EL (cell line): ENCODE measurements at regions not wholly inside any gene's neighbourhood (a gene's known extent, or its start where the extent isn't known, plus 50 kb on each side); places are given as distances from the start of the nearest gene placed in this dataset.
"Not testable (repeated sequence)": the region's sequence is repeated elsewhere in the genome, so short reads cannot be mapped to it uniquely, and the experiment has no call there.

Source experiments
- DNase-seq: peaks from one replicate; pipeline ENCODE4 v3.0.0-alpha.2; 2016

DNA sequence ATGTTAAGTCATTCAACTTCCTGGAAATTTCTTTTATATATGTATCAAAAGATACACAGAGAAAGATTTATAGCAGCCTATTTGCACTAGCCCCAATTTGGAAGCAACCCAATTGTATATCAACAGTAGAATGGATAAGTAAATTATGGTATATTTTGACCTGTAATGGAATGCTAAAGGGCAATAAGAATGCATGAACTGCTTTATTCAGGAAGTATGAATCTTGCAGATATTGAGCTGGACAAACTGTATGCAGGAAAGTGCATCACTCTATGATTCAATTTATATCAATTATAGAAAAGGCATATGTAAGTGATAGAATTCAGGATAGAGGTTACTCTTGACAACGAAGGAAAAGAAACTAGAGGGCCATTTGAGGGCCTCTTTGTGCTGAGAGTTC lies 913.1 kb upstream of the FBXO33 start:
- DNase-seq, result no peak

DNA sequence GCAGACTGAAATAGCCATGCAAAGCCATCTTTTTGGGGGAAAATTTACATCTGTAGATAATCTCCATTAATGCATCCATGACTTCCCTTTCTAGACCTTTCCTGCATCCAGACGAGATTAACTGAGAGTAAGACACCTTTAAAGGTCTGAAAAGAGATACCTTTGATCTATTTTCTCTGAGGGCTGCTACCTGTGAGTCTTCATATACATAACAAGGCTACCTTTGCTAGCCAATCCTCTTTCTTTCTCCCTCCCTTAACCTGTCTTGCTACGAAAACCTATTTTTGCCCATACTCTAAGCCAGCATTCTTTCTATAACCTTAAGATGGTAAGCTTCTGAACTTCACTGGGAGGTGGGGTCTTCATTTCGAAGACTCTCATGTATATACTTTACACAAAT lies 908.5 kb upstream of the FBXO33 start:
- DNase-seq, result no peak

DNA sequence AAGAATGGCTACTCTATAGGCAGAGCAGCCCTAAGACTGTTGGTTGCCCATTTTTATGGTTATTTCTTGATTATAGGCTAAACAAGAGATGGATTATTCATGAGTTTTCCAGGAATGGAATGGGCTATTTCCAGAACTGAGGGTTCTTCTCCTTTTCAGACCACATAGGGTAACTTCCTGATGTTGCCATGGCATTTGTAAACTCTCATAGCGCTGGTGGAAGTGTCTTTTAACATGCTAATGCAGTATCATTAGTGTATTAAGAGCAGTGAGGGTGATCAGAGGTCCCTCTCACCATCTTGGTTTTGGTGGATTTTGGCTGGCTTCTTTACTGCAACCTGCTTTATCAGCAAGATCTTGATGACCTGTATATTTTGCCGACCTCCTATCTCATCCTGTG lies 904.6 kb upstream of the FBXO33 start:
- DNase-seq, result no peak

DNA sequence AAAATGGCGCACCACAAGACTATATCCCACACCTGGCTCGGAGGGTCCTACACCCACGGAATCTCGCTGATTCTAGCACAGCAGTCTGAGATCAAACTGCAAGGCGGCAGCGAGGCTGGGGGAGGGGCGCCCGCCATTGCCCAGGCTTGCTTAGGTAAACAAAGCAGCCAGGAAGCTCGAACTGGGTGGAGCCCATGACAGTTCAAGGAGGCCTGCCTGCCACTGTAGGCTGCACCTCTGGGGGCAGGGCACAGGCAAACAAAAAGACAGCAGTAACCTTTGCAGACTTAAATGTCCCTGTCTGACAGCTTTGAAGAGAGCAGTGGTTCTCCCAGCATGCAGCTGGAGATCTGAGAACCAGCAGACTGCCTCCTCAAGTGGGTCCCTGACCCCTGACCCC lies 894.3 kb upstream of the FBXO33 start:
- not testable (repeated sequence) for DNase-seq

DNA sequence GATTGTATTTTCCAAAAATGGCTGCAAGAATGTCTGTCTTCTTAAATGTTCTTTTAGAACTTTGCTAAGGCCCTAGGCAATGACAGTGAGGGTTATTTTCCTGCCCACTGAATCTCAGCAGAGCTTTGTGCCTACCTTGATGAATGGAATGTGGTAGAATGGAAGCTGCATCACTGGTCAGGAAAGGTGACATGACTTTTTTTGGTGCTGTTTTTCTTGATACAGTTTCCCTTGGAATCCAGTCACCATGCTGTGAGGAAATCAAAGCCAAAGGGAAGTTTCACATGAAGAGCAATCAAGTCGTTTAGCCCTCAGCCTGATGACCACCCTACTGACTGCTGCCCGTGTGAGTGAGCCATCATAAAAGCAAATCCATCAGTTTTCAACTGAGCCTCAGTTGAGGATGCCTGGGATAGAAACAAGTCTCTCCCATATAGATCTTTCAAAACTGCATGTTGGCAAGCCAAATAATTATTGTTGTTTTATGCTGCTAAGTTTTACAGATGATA lies 886.0 kb upstream of the FBXO33 start:
- no peak for DNase-seq

DNA sequence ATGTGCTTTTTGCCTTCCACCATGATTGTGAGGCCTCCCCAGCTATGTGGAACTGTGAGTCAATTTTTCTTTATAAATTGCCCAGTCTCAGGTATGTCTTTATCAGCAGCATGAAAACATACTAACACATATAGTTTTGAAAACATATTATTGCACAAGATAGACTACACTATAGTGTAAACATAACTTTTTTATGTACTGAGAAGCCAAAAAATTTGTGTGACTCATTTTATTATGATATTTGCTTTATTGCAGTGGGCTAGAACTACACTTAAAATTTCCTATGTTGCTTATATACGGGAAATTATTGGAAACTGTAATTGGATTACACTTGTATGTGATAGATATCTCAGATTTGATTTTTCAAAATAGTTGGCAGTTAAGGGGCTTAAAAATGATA lies 885.5 kb upstream of the FBXO33 start:
- no peak for DNase-seq

DNA sequence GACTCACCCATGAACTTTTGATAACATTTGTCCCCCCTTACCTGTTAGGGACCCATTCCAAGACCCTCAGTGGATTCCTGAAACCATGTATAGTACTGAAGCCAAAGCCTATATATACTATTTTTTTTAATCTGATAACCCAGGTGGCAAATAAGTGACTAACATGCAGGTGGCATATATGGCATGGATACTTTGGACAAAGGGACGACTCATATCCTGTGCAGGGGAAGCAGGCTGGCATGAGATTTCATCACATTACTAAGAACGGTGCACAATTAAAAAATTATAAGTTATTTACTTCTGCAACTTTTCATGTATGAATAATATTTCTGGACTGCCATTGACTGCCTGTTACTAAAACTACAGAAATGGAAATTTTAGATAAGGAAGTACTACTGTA lies 880.1 kb upstream of the FBXO33 start:
- DNase-seq, result no peak

DNA sequence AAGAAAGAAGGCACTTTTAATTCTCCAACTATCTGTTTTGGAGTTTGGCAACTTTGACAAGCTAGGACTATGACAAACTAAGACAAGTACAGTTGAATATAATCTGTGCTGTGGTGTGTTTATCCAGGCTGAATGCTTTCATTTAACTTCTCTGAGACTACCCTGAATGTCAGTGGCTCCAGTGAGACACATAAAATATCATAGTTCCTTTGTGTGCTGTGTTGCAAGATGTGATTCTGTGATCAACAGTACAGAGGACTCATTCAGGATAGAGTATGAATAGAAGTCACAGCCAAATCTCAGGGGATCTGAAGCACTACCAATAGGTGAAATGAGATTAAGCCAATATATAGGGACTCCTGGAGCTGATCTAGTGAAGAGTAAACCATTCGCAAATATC lies 876.9 kb upstream of the FBXO33 start:
- no peak for DNase-seq

DNA sequence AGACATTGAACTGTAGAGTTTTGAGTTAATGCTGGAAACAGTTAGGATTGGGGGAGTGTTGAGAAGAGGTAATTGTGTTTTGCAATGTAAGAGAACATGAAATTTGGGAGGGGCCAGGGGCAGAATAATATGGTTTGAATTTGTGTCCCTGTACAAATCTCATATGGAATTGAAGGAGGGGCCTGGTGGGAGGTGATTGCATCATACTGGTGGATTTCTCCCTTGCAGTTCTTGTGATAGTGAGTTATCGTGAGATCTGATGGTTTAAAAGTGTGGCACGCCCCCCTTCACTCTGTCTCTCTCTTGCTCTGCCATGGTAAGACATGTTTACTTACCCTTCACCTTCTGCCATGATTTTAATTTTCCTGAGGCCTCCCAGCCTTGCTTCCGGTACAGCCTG lies 876.0 kb upstream of the FBXO33 start:
- no peak for DNase-seq

DNA sequence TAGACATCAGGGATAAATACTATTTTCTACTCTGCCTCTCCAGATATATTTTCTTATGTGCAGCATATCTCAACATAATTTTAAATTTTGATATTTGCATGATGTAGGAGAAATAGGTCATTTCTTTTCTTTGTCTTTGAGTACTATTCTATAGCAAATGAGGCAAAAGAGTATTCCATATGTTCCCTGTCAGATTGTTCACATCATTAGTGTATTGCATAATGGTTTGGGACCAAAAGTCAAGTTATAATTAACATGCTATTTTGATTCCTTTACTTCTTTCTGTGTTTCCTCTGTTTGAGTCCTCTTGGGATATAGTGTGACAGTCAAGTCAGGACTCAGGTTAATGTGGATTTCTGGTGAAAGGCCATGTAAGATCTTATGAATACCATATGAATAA lies 864.6 kb upstream of the FBXO33 start:
- no peak for DNase-seq

DNA sequence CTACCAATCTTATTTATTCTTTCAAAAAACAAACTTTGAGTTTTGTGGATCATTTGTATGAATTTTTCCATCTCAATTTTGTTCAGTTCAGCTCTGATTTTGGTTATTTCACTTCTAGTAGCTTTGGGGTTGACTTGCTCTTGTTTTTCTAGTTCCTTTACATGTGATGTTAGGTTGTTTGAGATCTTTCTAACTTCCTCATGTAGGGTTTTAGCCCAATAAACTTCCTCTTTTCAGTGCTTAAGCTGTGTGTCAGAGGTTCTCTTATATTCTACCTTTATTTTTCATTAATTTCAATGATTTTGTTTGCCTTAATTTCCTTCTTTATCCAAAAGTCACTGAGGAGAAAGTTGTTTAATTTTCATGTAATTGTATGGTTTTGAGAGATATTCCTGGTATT lies 860.4 kb upstream of the FBXO33 start:
- no peak for DNase-seq

DNA sequence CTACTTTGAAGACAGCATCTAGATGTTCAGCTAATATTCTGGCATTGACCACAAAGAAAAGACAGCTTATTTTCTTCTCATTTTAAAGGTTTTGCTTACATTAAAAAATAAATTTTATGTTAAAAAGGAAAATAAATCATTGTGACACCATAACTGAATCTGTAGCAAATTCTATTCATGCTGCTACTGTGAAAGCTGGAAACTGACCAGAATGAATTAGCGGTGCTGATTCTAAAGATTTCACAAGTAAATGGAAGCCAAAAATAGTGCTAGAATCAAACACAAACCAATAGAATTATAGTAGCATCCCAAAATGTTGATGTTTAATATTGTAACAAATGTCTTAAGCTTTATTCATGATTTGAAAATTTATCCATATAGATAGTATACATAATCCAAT lies 850.0 kb upstream of the FBXO33 start:
- DNase-seq, result no peak

DNA sequence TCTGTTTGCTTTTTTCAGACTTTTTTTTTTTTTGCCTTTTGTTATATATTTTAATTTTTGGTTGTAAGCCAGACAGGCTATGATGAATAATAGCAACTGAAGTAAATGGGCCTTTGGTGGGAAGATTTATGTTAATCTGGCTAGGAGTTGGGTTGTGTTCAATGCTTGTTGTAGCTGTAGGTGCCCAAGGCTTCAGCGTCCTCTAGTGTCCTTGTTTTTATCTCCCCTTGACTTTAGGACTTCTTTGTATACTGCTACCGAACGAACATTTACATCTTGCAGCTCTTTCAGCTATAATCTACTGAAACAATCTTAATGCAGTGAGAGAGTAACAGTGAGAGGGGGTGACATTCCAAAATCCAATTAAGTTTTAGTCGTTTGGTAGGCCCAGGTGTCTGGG lies 848.4 kb upstream of the FBXO33 start:
- DNase-seq, result no peak

DNA sequence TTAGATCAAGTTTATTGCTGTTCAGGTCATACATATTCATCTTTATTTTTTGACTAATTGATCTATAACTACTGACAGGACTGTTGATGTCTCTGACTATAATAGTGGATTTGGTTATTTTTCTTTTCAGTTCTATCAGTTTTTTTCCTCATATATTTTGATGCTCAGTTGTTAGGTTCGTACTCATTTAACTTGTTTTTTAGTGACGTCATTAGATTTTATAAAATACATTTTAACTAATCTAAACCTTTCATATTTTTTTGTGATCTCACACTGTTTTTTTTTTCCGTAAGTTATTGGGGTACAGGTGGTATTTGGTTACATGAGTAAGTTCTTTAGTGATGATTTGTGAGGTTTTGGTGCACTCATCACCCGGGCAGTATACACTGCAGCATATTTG lies 841.2 kb upstream of the FBXO33 start:
- no peak for DNase-seq

DNA sequence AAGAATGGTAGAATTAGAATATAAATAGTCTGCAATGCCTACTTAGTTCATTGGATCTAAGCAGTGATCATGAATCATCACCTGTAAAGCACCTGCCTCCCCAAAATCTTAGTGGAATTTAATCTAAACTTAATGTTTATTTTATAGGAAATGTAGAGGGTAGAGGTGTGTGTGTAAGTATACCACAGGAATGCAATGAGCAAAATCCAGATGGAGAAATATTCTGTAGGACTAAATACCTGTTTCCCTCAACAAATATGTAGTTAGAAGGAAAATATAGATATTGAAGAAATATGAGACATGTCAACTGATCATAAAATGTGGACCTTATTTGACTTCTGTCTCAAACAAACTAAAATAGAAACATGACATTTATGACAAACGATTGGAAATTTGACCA lies 839.2 kb upstream of the FBXO33 start:
- DNase-seq, result no peak

DNA sequence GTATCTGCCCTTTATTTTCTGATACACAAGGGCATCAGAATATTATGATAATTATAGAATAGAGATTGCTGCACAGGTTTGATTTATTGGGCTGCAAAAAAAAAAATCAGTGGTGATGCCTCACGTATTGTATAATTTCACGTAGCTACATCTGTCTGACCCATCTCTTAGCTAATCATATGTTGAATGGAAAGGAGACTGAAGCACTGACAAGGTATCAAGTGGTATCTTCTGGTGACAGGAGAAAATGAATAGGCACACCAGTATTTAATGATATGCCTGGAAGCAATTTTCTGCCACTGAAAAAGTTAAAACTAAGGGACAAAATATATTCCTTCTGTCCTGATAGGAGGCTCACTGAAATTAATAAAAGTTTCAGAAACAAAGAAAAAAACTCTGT lies 837.2 kb upstream of the FBXO33 start:
- DNase-seq, result no peak

DNA sequence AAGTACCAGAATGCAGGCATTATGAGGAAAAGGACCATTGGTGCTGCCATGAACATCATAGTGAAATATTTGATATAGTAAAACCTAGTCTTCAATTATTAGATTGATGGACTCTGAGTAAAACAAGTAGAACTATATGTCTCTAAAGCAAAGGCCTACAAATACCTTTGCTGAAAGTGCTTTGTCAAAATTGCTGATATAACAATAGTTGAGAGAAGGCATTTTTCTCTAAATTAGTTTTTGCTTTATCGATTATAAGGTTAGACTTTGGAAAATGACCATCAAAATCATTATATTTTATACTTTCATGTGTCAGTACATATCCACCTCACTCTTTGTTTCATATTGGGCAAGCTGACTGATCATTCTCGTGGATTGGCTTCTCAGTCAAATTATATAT lies 836.0 kb upstream of the FBXO33 start:
- DNase-seq, result no peak

DNA sequence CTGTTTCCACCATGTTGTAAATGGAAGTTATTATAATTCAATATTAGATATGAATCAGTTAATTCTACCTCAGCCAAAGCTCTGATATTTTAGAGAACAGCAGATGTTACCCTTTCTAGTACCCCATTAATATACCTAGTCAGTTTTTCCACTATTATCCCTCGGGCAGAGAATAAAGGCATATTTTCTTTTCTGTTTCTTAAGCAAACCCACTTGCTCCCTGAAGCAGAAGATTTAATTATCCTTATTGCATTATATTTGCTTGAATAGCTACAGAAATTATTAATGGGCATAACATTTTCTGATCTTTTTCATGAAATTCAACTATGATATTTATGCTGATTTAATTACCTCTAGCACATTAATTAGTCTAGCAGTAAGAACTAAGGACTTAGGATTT lies 832.9 kb upstream of the FBXO33 start:
- DNase-seq, result no peak

DNA sequence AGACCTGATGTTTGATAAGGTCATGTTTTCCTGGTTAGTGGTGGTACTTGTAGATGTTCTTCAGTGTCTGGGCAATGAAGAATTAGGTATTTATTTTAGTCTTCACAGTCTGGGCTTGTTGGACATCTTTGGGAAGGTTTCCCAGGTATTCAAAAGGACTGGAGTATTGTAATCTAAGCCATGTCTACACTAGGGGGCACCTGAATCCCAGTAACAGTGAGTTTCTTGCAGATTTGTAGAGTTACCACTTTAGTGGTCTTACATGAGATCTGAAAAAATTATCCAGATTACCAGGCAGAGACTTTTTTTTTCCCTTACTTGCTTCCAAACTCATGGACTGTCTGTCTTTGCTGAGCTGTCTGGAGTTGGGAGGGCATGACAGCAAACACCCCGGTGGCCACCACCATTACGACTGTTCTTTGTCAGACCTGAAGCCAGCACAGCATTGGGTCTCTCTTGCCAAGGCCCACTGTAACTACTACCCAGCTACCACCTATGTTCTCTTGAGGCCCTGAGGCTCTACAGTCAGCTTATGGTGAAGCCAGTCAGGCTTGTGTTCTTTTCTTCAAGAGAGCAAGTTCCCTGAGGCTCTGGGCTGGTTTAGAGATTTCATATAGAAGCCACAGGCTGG lies 820.7 kb upstream of the FBXO33 start:
- no peak for DNase-seq

DNA sequence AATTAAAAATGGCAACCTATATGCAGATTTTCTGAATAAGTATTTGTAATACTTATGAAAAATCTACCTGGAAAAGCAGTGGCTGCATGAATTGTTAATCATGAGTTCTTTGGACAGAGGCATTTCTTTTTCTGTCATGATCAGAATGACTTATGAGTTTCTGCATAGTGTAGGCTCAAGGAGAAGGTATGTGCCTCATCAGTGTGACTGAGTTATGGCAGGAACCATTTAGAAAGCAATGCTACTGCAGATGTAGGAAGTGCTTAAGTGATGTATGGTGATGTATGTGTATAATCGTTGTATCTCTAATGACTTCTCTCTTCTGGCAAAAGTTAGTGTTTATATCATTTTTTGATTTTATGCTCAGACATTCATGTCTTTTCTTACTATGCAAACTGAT lies 816.4 kb upstream of the FBXO33 start:
- no peak for DNase-seq

DNA sequence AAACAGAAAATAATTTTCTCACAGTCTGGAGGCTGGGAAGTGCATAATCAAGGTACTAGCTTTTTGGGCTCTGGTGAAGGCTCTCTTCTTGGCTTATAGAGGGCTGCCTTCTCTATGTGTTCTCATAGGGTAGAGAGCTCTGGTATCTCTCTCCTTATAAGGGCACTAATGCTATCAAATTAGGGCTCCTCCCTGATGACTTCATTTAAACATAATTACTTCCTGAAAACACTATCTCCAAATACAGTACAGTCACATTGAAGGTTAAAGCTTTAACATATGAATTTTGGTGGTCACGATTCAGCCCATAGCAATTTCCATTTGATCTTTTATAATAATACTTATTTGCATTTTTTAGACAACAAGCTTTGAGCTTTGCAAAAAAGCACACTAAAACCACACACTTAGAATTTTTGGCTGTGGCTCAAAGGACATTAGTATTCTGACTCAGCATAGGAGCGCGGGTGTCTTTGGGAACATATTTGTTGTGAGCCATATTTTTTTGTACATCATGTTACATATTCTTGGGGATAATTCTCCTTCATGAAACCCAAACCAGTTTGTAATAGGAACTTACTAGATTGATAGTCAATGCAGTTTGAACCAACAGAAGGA lies 808.1 kb upstream of the FBXO33 start:
- no peak for DNase-seq

DNA sequence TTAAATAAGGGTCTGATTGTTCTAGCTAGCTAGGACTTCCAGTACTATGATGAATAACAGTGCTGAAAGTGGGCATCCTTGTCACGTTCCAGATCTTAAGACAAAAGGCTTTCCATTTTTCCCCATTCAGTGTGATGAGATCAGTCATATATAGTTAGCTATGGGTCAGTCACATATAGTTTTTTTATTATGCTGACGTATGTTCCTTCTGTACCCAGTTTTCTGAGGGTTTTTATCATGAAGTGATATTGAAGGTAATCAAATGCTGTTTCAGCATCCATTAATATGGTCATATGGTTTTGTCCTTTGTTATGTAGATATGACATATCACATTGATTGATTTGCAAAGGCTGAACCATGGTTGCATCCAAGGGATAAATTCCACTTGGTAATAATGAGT lies 800.1 kb upstream of the FBXO33 start:
- no peak for DNase-seq

DNA sequence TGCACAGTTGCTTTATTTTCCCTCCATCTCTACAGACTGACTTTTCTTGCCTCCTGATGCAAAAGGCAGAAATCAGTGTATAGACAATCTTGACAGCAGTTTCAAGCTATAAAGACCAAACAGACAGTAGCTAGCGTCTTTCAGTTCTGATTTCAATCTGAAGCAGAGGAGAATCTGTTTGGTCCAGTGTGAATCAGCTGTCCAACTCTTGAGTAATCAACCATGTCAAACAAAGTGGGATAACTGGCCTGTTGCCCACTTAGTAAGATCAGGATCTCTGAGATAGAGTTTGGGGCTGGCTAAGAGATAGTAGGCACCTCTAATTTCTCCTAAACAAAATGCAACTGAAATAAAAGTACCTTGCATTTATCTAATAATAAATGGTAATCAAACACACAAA lies 797.4 kb upstream of the FBXO33 start:
- no peak for DNase-seq

DNA sequence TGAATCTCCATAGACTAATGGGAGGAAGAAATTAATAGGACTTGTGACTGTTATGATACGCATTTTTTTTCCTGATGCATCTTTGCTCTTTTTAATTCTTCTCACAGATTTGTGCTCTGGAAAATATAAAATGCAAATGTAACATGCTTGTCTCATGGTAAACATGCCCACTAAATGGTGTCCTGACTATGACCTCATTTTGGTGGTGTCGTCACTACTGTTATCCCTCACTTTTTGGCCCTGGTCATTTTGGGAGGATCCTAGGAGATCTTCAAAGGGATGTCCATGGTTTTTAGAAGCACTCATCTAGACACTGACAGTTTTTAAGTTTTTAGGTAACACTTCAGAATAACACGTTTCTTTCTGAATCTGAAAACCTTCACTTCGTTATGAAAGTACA lies 790.8 kb upstream of the FBXO33 start:
- no peak for DNase-seq

DNA sequence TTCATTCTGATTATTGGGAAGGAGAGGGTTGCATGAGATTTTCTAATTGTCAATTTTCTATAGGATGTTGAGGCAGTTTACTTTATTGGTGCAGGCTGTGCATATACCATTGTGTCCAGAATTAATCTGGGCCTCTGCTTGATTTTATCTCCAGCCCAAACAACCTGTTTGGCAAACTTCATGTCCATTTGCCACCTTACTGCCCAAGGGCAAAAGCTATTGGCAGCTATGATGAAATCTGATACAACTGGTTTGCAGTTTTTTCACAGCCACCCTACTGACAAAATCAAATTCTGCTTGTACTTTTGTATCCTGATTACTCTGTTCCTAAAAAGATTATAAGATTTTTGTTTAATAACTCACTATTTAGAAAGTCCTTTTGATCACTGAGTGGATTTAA lies 789.2 kb upstream of the FBXO33 start:
- no peak for DNase-seq
